H1 (cell line): ENCODE measurements at regions not wholly inside any gene's neighbourhood (a gene's known extent, or its start where the extent isn't known, plus 50 kb on each side); places are given as distances from the start of the nearest gene placed in this dataset.

Experiments
- CTBP2 ChIP-seq: IDR thresholded peaks from 2 replicates; pipeline ENCODE4 v1.7.0; 2011; ENCODE audit warnings: borderline replicate concordance, mild to moderate bottlenecking, moderate library complexity, mixed read lengths, low read length; ENCODE audit not compliant: insufficient read depth, insufficient read length
- RAD21 ChIP-seq, 2 experiments: IDR thresholded peaks in 1 of 2; conservative IDR thresholded peaks in 1 of 2; 2 replicates each; pipeline ENCODE4 v1.6.1; 2011; ENCODE audit warnings: low read depth in 2 of 2, low read length in 2 of 2, improper control_type of control experiment in 1 of 2, inconsistent platforms in 1 of 2, mild to moderate bottlenecking in 1 of 2, moderate library complexity in 1 of 2
- SIX5 ChIP-seq: IDR thresholded peaks from 2 replicates; pipeline ENCODE4 v1.6.1; 2011; ENCODE audit warnings: mild to moderate bottlenecking, low read depth, low read length
- TBP ChIP-seq: IDR thresholded peaks from 2 replicates; pipeline ENCODE4 v1.6.1; 2011; ENCODE audit warnings: low read depth, low read length, improper control_type of control experiment

- TF ChIP-seq CTBP2 (no peak), SIX5 (no peak), RAD21 (IDR thresholded peaks at IDR 0.05 in 1 of 2, conservative IDR thresholded peaks at IDR 0.05 in 1 of 2; ENCODE audit: low read depth in 2 of 2, low read length in 2 of 2) (no peak), TBP (no peak)
Measured at GRCh38 chr18:10094154-10094553, 180.3 kb downstream of the VAPA start (continued).
